Activated CD4-positive, alpha-beta T cell treated with anti-CD3 and anti-CD28 coated beads, Interleukin-2, Interleukin-4, amounts not matched to agents 100 ng/mL and 50 ng/mL, durations not matched to agents 16 hours and 8 hours (primary cell): ENCODE measurements at regions not wholly inside any gene's neighbourhood (a gene's known extent, or its start where the extent isn't known, plus 50 kb on each side); places are given as distances from the start of the nearest gene placed in this dataset.

Experiments used
- DNase-seq: peaks from one replicate; pipeline ENCODE4 v3.0.0-alpha.2; 2020; ENCODE audit warnings: low spot score

DNA sequence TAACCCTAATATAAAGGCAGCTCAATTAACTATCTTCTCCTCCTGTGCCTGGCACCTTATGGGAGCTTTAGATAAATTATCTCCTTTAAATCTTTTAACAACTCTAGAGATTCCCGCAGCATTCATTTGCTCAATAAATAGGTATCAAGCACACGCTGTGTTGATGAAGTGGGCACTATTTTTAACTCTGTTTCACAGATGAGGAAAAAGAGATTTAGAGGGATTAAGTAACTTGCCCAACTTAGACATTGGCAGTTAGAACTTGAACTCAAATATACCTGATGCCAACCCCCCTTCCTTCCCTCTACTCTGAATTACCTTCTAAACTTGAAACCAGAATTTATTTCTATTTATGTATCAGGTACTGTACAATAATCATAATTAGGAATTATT lies 112.4 kb downstream of the SH3TC2 start:
- DNase-seq, result no peak

DNA sequence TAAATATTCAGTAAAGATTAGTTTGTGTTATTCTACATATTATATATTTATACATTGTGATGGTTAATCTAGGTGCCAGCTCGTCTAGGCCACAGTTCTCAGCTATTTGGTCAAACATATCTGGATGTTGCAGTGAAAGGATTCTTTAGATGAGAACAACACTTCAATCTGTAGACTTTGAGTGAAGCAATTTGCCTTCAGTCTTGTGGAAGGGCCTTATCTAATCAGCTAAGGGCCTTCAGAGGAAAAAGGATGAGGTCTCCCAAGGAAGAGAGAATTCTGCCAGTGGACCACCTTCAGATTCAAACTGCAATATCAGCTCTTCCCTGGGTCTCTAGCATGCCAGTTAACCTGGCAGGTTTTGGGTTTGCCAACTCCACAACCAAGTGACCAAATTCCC lies 112.0 kb downstream of the SH3TC2 start:
- DNase-seq, result no peak

DNA sequence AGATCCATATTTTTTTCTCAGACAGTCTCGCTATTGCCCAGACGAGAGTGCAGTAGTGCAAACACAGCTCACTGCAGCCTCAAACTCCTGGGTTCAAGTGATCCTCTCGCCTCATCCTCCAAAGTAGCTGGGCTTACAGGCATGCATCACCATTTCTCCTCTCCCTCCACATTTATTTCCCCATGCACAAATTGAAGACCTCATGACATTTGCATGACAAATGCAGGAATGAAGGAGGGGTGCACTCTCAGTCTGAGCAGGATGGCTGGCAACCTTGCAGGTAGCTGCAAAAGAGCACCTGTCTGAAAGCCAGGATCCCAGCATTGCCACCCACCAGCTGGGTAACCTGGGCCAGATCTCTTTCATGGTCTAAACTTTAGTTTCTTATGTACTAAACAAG lies 111.2 kb downstream of the SH3TC2 start:
- no peak for DNase-seq

DNA sequence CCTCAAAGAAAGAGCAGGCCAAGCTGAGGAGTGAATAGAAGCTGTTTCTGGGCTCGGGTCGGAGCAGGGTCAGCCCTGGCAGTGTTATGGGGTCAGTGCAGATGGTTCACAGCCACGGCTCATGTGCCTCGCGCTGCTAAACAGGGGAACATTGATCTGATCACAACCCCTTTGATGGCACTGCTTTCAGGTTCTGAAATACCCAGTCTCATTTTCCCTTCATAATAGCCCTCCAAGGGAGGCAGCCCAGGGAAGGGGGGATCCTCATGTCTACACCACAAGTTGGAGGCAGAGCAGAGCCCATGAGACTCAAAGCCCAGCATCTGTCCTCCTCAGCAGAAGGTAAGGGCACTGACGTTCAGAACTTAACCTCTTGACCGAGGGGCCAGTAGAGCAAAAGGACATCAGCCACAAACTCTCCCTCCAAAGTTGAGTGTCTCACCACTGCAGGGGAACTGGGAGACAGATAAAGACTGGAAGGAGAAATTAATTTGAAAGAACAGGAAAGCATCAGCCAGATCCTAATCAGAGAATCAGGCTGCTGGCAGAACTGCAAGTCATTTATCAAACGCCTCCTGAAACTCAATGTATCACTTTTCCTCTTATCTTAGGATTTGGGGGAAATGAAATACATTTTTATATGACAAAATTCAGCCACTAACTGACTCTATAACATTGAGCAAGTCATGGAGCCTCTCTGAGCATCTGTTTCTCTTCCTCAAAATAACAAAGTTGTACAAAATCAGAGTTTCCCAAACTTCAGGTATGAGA lies 110.6 kb downstream of the SH3TC2 start:
- no peak for DNase-seq

DNA sequence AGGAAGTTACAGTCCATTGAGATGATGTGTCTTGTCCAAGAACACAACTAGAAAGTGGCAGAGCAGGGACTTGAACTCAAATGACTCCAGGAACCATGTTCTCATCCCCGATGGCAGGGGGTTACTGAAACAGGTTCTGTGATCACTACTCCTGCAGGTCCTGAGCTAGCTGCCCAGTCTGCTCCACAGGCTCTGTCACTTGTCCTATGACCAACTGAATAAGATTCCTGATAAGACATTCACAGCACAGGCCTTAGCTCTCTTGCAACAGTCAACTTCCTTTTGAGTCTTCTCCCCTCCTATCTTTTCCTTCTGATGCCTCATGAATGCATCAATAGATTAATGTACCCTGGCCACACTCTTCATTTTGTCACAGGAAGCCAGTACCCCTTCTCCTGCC lies 109.2 kb downstream of the SH3TC2 start:
- no peak for DNase-seq
